ENCODE measurements at regions not wholly inside any gene's neighbourhood (a gene's known extent, or its start where the extent isn't known, plus 50 kb on each side); places are given as distances from the start of the nearest gene placed in this dataset.

DNA sequence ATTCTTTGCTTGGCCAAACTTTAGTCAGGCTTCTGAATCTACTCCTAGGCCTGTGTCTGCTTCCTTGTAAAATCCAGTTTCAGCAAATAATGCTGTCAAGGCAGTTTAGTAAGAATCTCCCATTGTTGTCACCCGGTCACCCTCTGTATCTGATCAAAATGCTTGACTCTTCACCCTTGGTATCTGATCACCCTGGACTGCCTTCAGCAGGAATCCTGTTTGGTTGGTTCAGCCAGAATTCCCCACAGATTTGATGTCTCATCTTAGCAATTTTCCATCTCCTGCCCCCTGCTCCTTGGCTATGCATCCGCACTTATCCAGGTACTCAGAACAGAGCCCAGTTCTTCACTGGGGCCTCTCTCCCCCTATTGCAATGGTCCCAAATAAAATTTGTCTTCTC, 172.4 kb upstream of the UBL3 start:
- TF ChIP-seq CTCF (IDR thresholded peaks at IDR 0.05; ENCODE audit: extremely low read depth in 1 of 2, insufficient read depth in 1 of 2, low read depth in 1 of 2, low read length in 2 of 2), result no peak
- TF ChIP-seq GATA2 (IDR thresholded peaks at IDR 0.05; ENCODE audit: insufficient read depth, insufficient read length, low read depth, low read length), result no peak
- no peak for TF ChIP-seq FOS (IDR thresholded peaks at IDR 0.05; ENCODE audit: borderline replicate concordance, insufficient read depth, low read length)
- TF ChIP-seq JUN (IDR thresholded peaks at IDR 0.05; ENCODE audit: borderline replicate concordance, insufficient read depth, insufficient read length, low read depth), result no peak
- TF ChIP-seq POLR2A (IDR thresholded peaks at IDR 0.05; ENCODE audit: low read depth, low read length), result no peak
- TF ChIP-seq MYC (IDR thresholded peaks at IDR 0.05; ENCODE audit: low read depth, low read length), result no peak
- TF ChIP-seq MAX (IDR thresholded peaks at IDR 0.05; ENCODE audit: insufficient read depth, insufficient read length), result no peak
- TF ChIP-seq EZH2 (IDR thresholded peaks at IDR 0.05; ENCODE audit: borderline replicate concordance, low read depth, low read length, severe bottlenecking), result no peak
- TF ChIP-seq POLR2AphosphoS5 (IDR thresholded peaks at IDR 0.05; ENCODE audit: insufficient read depth, low read depth, low read length), result no peak
- FAIRE-seq, result no peak
- intact Hi-C loops (cut with micrococcal nuclease) (no loop called here), dilution Hi-C loops (cut with MboI; ENCODE audit: extremely low pct_ligation_motif_present, low sequenced_read_pairs) (no loop called here)
- Histone ChIP-seq H4K20me1 (replicated peaks; ENCODE audit: control insufficient read depth, extremely low read depth, insufficient read depth, low read length) (no peaks in the 10 kb centered on the region), H3K27ac (ENCODE audit: insufficient read depth, low read depth, low read length) (no peak overlapping the region), H3K4me2 (ENCODE audit: insufficient read depth, low read length) (no peak overlapping the region), H3K9me3 (replicated peaks; ENCODE audit: control insufficient read depth, insufficient read depth, low read length) (no peaks in the 10 kb centered on the region), H3K4me1 (ENCODE audit: control insufficient read depth, extremely low read depth, insufficient read depth, low read length) (peaks cover under 1% of the 10 kb centered on the region), H3K79me2 (ENCODE audit: control insufficient read depth, insufficient read depth, low read length) (no peaks in the 10 kb centered on the region), H2AFZ (ENCODE audit: low read depth, low read length) (no peak overlapping the region), H3K9ac (replicated peaks; ENCODE audit: extremely low read depth, insufficient read depth, low read length) (no peak overlapping the region), H3K4me3 (replicated peaks in 1 of 3; ENCODE audit: insufficient read depth in 1 of 3, low read depth in 1 of 3, low read length in 3 of 3) (no peak overlapping the region), H3K9me1 (replicated peaks; ENCODE audit: control insufficient read depth, extremely low read depth, insufficient read depth, low read length) (no peaks in the 10 kb centered on the region), H3K36me3 (ENCODE audit: control insufficient read depth in 2 of 2, extremely low read depth in 1 of 2, insufficient read depth in 2 of 2, low read length in 2 of 2) (no peaks in the 10 kb centered on the region), H3K27me3 (ENCODE audit: control insufficient read depth in 2 of 2, insufficient read depth in 2 of 2, low read length in 2 of 2) (peaks cover 0 to 1% of the 10 kb centered on the region in 2 experiments)
- CTCF ChIA-PET, result no interaction called here
- POLR2A ChIA-PET, result no interaction called here
- BruUV-seq (replicated peaks), result no TSS peak
- no peak for DNase-seq (ENCODE audit: low read depth, low spot score)
